K562 (cell line): ENCODE measurements at regions not wholly inside any gene's neighbourhood (a gene's known extent, or its start where the extent isn't known, plus 50 kb on each side); places are given as distances from the start of the nearest gene placed in this dataset.

Experiments
- ATAC-seq: fragments of 200-7000 bp; cut with Tn5 transposase; 3 replicates; pipeline ENCODE4 v1.9.1; 2020; ENCODE audit warnings: moderate library complexity
- BruUV-seq: library from RNA; stranded (reverse); fragments of 400-500 nt; replicated peaks from 2 replicates; lab custom pipeline; 2021; lab: Mats Ljungman, UMichigan
- CTCF ChIA-PET: fragments of 300-600 bp; formaldehyde crosslinking; extraction: SDS; loops from one replicate; lab custom pipeline; 2021; ENCODE audit warnings: low intra/inter-chr PET ratio; lab: Yijun Ruan, JAX
- POLR2A ChIA-PET: fragments of 300-600, 350-650 bp; sonication (Branson Sonifier 250); formaldehyde crosslinking; extraction: SDS; loops from one replicate; lab custom pipeline; 2021; ENCODE audit warnings: antibody characterized with exemption, inconsistent platforms; lab: Yijun Ruan, JAX
- DNase-seq, 4 experiments: peaks; one replicate each; pipeline versions ENCODE4 v3.0.0 to v3.0.0-alpha.2; 2011 to 2018; ENCODE audit warnings: low spot score in 3 of 4, mixed read lengths in 3 of 4; ENCODE audit errors: extremely low read depth in 1 of 4
- FAIRE-seq: peaks from 2 replicates; lab custom pipeline; 2011; peaks lifted over from hg19 to GRCh38; lab: Jason Lieb, UNC
- H2AFZ ChIP-seq: 2 replicates; pipeline ENCODE4 v1.6.0; 2011; ENCODE audit warnings: low read depth, low read length, control low read depth, inconsistent platforms
- H3K27ac ChIP-seq: fragments of 200-600 bp; 3 replicates; pipeline ENCODE4 v1.8.0; 2011; ENCODE audit warnings: low read depth, mild to moderate bottlenecking, control low read depth, inconsistent platforms, low read length, moderate library complexity, mixed read lengths; ENCODE audit errors: extremely low read depth
- H3K27me3 ChIP-seq, 2 experiments: fragments of 300-600 bp in 1 of 2; 2 replicates in 1 of 2; 3 replicates in 1 of 2; pipeline versions ENCODE4 v1.6.0 to v1.8.0; 2011; ENCODE audit warnings: inconsistent platforms in 2 of 2, low read length in 2 of 2, mild to moderate bottlenecking in 1 of 2, mixed read lengths in 1 of 2, moderate library complexity in 1 of 2; ENCODE audit not compliant: control insufficient read depth in 2 of 2, insufficient read depth in 2 of 2
- H3K36me3 ChIP-seq: fragments of 300-600 bp; 3 replicates; pipeline ENCODE4 v1.8.0; 2011; ENCODE audit warnings: mild to moderate bottlenecking, low read length, inconsistent platforms; ENCODE audit not compliant: control insufficient read depth, insufficient read depth
- H3K4me1 ChIP-seq, 2 experiments: fragments of 200-600 bp in 1 of 2; replicated peaks in 1 of 2; 2 replicates in 1 of 2; 3 replicates in 1 of 2; pipeline versions ENCODE4 v1.5.1 to v1.8.0; 2011; ENCODE audit warnings: inconsistent platforms in 2 of 2, low read length in 2 of 2, mild to moderate bottlenecking in 1 of 2, mixed read lengths in 1 of 2, moderate library complexity in 1 of 2; ENCODE audit not compliant: control insufficient read depth in 2 of 2, insufficient read depth in 2 of 2
- H3K4me2 ChIP-seq: 2 replicates; pipeline ENCODE4 v1.6.1; 2011; ENCODE audit warnings: low read length, control low read depth, inconsistent platforms, mixed read lengths; ENCODE audit not compliant: insufficient read depth
- H3K4me3 ChIP-seq: fragments of 200-600 bp; sonication (generic), shearing (Covaris generic); 2 replicates; pipeline ENCODE4 v1.5.1; 2016; ENCODE audit warnings: control low read depth, inconsistent platforms
- H3K79me2 ChIP-seq: fragments of 200-600 bp; 3 replicates; pipeline ENCODE4 v1.8.0; 2011; ENCODE audit warnings: low read length, inconsistent platforms; ENCODE audit not compliant: control insufficient read depth, insufficient read depth
- H3K9ac ChIP-seq, 2 experiments: 2 replicates each; pipeline versions ENCODE4 v1.6.0 to v1.6.1; 2011; ENCODE audit warnings: low read depth in 2 of 2, low read length in 2 of 2, control low read depth in 1 of 2, inconsistent platforms in 1 of 2, mild to moderate bottlenecking in 1 of 2, mixed read lengths in 1 of 2; ENCODE audit not compliant: insufficient read depth in 1 of 2
- H3K9me1 ChIP-seq: one replicate; pipeline ENCODE4 v1.6.0; 2011; ENCODE audit warnings: inconsistent platforms, mild to moderate bottlenecking, low read length, moderate library complexity; ENCODE audit not compliant: control insufficient read depth, insufficient read depth
- H3K9me3 ChIP-seq: replicated peaks from 2 replicates; pipeline ENCODE4 v1.5.1; 2011; ENCODE audit warnings: low read depth, low read length, inconsistent platforms; ENCODE audit not compliant: control insufficient read depth, insufficient read depth
- H4K20me1 ChIP-seq: replicated peaks from 2 replicates; pipeline ENCODE4 v1.6.1; 2011; ENCODE audit warnings: low read length, inconsistent platforms, mixed read lengths; ENCODE audit not compliant: control insufficient read depth, insufficient read depth
- BRF2 ChIP-seq: IDR thresholded peaks from 3 replicates; pipeline ENCODE4 v1.6.1; 2011; ENCODE audit warnings: borderline replicate concordance, mild to moderate bottlenecking; ENCODE audit not compliant: insufficient read length, insufficient read depth
- FOXK2 ChIP-seq, 2 experiments: fragments of 450-650 bp; IDR thresholded peaks in 1 of 2; conservative IDR thresholded peaks in 1 of 2; 2 replicates each; pipeline ENCODE4 v1.6.1; 2016; ENCODE audit warnings: low read depth in 2 of 2, mild to moderate bottlenecking in 1 of 2
- MNT ChIP-seq, 2 experiments: fragments of 450-650 bp; conservative IDR thresholded peaks; 2 replicates each; pipeline ENCODE4 v1.6.1; 2017; ENCODE audit warnings: mild to moderate bottlenecking in 2 of 2, moderate library complexity in 2 of 2
- PREB ChIP-seq: sonication (generic); formaldehyde crosslinking; IDR thresholded peaks from 2 replicates; pipeline ENCODE4 v1.8.1; 2023; ENCODE audit warnings: mild to moderate bottlenecking, missing genetic modification reagents
- PTRF ChIP-seq: fragments of 450-650 bp; IDR thresholded peaks from 2 replicates; pipeline ENCODE4 v1.6.1; 2016; ENCODE audit warnings: mild to moderate bottlenecking, missing genetic modification characterization, missing compliant biosample characterization
- SMARCA4 ChIP-seq: fragments of 450-650 bp; IDR thresholded peaks from 2 replicates; pipeline ENCODE4 v1.6.1; 2016
- ZC3H8 ChIP-seq: fragments of 450-650 bp; IDR thresholded peaks from 2 replicates; pipeline ENCODE4 v1.6.1; 2017
- WGBS: fragments of 100-300 bp; shearing (Covaris generic); methylation state at CpG from one replicate; pipeline ENCODE4 v1.1.6; 2016; ENCODE audit warnings: low coverage, mixed read lengths; ENCODE audit not compliant: insufficient coverage; ENCODE audit errors: missing lambda C conversion rate; 5-methylcytosine and 5-hydroxymethylcytosine counted together
- in situ Hi-C: fragments of 300-500 bp; cut with MboI; formaldehyde crosslinking; loops from 4 replicates; pipeline ENCODE4 v1.15.0; 2018; ENCODE audit warnings: inconsistent platforms, mixed read lengths
- intact Hi-C: fragments of 100-400 bp; cut with micrococcal nuclease; formaldehyde crosslinking; loops from 2 replicates; pipeline ENCODE4 v1.14.2; 2022

- POLR2A ChIA-PET: no interaction called here
- in situ Hi-C loops: loop anchor here (10.0 kb wide), 1 partner anchor 309 kb away; no protein-coding TSS in a partner anchor
Observed at GRCh38 chr5:99646011-99646647, 717.3 kb upstream of the CHD1 start.

More at GRCh38 chr5:99646011-99646647, 717.3 kb upstream of the CHD1 start:
- DNase-seq (no peak), FAIRE-seq (no peak), ATAC-seq (no peak)
- Histone ChIP-seq H2AFZ (no peak overlapping the region), H3K4me1 (no peaks in the 10 kb centered on the region), H3K9me3 (no peaks in the 10 kb centered on the region), H3K79me2 (no peaks in the 10 kb centered on the region), H3K4me3 (no peak overlapping the region), H3K36me3 (no peaks in the 10 kb centered on the region), H3K27ac (no peak overlapping the region), H3K9me1 (no peaks in the 10 kb centered on the region), H3K4me2 (no peak overlapping the region), H4K20me1 (no peaks in the 10 kb centered on the region), H3K9ac (no peak overlapping the region), H3K27me3 (no peaks in the 10 kb centered on the region)
- 2% methylated on average over 5 of the region's 5 CpGs for WGBS
- TF ChIP-seq PREB (CRISPR knock-in tag) (no peak), PTRF (tag) (no peak), ZC3H8 (no peak), SMARCA4 (no peak), BRF2 (no peak), FOXK2 (conservative IDR thresholded peaks at IDR 0.05 in 1 of 2, IDR thresholded peaks at IDR 0.05 in 1 of 2; ENCODE audit: low read depth in 2 of 2) (no peak), MNT (conservative IDR thresholded peaks at IDR 0.05) (no peak)
- intact Hi-C loops: no loop called here
- CTCF ChIA-PET: no interaction called here
- BruUV-seq: no TSS peak
